ENCODE measurements at regions not wholly inside any gene's neighbourhood (a gene's known extent, or its start where the extent isn't known, plus 50 kb on each side); places are given as distances from the start of the nearest gene placed in this dataset.

- H3K36me3 Mint-ChIP-seq (ENCODE audit: low read depth), result no peaks in the 10 kb centered on the region
- no peak overlapping the region for H3K27ac Mint-ChIP-seq (ENCODE audit: unreplicated experiment)
- no peak for DNase-seq (ENCODE audit: low read depth, low spot score)
- no peak overlapping the region for H3K4me3 Mint-ChIP-seq
- TF ChIP-seq, protein P1, sequence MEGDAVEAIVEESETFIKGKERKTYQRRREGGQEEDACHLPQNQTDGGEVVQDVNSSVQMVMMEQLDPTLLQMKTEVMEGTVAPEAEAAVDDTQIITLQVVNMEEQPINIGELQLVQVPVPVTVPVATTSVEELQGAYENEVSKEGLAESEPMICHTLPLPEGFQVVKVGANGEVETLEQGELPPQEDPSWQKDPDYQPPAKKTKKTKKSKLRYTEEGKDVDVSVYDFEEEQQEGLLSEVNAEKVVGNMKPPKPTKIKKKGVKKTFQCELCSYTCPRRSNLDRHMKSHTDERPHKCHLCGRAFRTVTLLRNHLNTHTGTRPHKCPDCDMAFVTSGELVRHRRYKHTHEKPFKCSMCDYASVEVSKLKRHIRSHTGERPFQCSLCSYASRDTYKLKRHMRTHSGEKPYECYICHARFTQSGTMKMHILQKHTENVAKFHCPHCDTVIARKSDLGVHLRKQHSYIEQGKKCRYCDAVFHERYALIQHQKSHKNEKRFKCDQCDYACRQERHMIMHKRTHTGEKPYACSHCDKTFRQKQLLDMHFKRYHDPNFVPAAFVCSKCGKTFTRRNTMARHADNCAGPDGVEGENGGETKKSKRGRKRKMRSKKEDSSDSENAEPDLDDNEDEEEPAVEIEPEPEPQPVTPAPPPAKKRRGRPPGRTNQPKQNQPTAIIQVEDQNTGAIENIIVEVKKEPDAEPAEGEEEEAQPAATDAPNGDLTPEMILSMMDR (conservative IDR thresholded peaks at IDR 0.05), result no peak
- no peaks in the 10 kb centered on the region for H3K9me3 Mint-ChIP-seq
- no peaks in the 10 kb centered on the region for H3K4me1 Mint-ChIP-seq
- peaks cover 5% of the 10 kb centered on the region for H3K27me3 Mint-ChIP-seq (ENCODE audit: low read depth)
These were observed 256.4 kb downstream of the TFAP2C start for GRCh38 chr20:56885521-56885920.

GRCh38 chr20:56890011-56890410, 260.9 kb downstream of the TFAP2C start:
- Mint-ChIP-seq H3K9me3 (no peaks in the 10 kb centered on the region), H3K27ac (ENCODE audit: unreplicated experiment) (no peak overlapping the region), H3K27me3 (ENCODE audit: low read depth) (peaks cover 20% of the 10 kb centered on the region)

DNA sequence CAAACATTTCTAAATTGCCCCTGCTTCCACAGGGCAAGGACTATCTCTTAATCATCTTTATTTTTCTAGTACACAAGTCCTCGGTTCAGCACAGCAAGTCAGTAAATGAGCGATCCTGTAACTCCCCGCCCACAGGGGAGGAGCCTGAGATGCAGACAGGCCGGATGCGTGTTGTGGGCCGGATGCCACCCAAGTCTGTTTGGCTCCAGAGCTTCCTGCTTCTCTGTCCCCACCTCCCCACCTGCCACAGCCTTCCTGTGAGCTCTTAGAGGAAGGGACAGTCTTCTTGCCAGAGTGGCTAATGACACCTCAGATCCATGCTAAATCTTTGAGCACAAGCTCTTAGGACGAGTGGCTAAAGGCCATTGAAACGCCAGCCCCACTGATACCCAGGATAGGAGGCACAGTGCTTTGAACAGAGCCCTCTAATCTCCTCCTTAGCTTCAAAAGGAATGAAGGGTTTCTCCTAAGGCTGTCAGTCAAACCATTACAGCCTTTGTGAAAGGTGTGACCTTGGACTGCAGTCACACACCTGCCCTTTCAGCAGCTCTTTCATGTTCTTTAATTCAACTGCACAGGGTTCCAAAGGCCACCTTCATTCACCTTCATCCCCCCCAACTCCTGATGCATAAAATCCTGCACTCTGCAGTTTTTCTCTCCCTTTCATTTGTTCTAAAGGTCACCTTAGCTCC, 264.3 kb downstream of the TFAP2C start:
- no peak overlapping the region for H3K4me3 Mint-ChIP-seq
- H3K36me3 Mint-ChIP-seq (ENCODE audit: low read depth), result no peaks in the 10 kb centered on the region
- peaks cover 4% of the 10 kb centered on the region for H3K4me1 Mint-ChIP-seq
- peaks cover 48% of the 10 kb centered on the region for H3K27me3 Mint-ChIP-seq (ENCODE audit: low read depth)
- DNase-seq (ENCODE audit: low read depth, low spot score), result no peak
- no peaks in the 10 kb centered on the region for H3K9me3 Mint-ChIP-seq
- TF ChIP-seq, protein P1 (conservative IDR thresholded peaks at IDR 0.05), result no peak
- no peak overlapping the region for H3K27ac Mint-ChIP-seq (ENCODE audit: unreplicated experiment)

More at GRCh38 chr20:56890011-56890410, 260.9 kb downstream of the TFAP2C start:
- TF ChIP-seq, protein P1 (conservative IDR thresholded peaks at IDR 0.05), result no peak
- Mint-ChIP-seq H3K36me3 (ENCODE audit: low read depth) (no peaks in the 10 kb centered on the region), H3K4me3 (no peak overlapping the region), H3K4me1 (peaks cover 4% of the 10 kb centered on the region)
- no peak for DNase-seq (ENCODE audit: low read depth, low spot score)

DNA sequence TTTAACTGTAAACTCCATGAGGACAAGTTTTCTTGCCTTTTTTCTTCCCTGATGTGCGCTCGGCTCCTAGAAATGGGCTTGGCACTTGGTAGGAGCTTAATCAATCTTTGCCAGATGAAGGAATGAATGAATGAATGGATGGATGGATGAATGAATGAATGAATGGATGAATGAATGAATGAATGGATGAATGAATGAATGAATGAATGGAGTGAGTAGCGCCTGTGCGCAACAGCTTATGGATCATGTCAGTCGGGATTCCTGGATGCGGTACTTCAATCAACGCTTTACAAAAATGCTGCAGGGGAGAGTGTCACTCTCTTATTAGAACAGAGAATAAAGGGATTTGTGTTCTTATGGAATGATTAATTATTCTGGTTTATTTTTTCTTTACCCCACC, 267.3 kb downstream of the TFAP2C start:
- H3K27ac Mint-ChIP-seq (ENCODE audit: unreplicated experiment), result no peak overlapping the region
- no peaks in the 10 kb centered on the region for H3K36me3 Mint-ChIP-seq (ENCODE audit: low read depth)

GRCh38 chr20:56897318-56897957, 268.3 kb downstream of the TFAP2C start:
- H3K4me3 Mint-ChIP-seq, result no peak overlapping the region
- DNase-seq (ENCODE audit: low read depth, low spot score), result no peak
- H3K4me1 Mint-ChIP-seq, result peaks cover 4% of the 10 kb centered on the region
- H3K27ac Mint-ChIP-seq (ENCODE audit: unreplicated experiment), result no peak overlapping the region
- TF ChIP-seq, protein P1 (conservative IDR thresholded peaks at IDR 0.05), result no peak
- no peaks in the 10 kb centered on the region for H3K36me3 Mint-ChIP-seq (ENCODE audit: low read depth)
- no peaks in the 10 kb centered on the region for H3K9me3 Mint-ChIP-seq
- peaks cover 60% of the 10 kb centered on the region for H3K27me3 Mint-ChIP-seq (ENCODE audit: low read depth)

More for the DNA sequence above, 267.3 kb downstream of the TFAP2C start:
- H3K4me3 Mint-ChIP-seq, result no peak overlapping the region
- no peaks in the 10 kb centered on the region for H3K9me3 Mint-ChIP-seq
- H3K4me1 Mint-ChIP-seq, result peaks cover 4% of the 10 kb centered on the region
- TF ChIP-seq, protein P1 (conservative IDR thresholded peaks at IDR 0.05), result no peak
- no peak for DNase-seq (ENCODE audit: low read depth, low spot score)
- H3K27me3 Mint-ChIP-seq (ENCODE audit: low read depth), result peaks cover 60% of the 10 kb centered on the region
